Lung (tissue), 11 donors: ENCODE measurements at regions not wholly inside any gene's neighbourhood (a gene's known extent, or its start where the extent isn't known, plus 50 kb on each side); places are given as distances from the start of the nearest gene placed in this dataset.

Source experiments
- ATAC-seq: fragments of 200-7000 bp; cut with Tn5 transposase; one replicate; pipeline ENCODE4 v1.9.1; 2020; ENCODE audit warnings: moderate number of reproducible peaks; ENCODE audit not compliant: insufficient read depth, low FRiP score
- DNase-seq, 3 donors: peaks; one replicate each; pipeline ENCODE4 v3.0.0-alpha.2; 2013 to 2017
- H3K27ac ChIP-seq, 2 donors: one replicate each; pipeline ENCODE4 v1.5.1; 2013; ENCODE audit warnings: mild to moderate bottlenecking in 2 of 2, moderate library complexity in 2 of 2, control low read depth in 1 of 2, inconsistent platforms in 1 of 2, low read depth in 1 of 2, low read length in 1 of 2
- H3K27me3 ChIP-seq, 3 donors: one replicate each; pipeline ENCODE4 v1.5.1; 2013; ENCODE audit warnings: low read length in 2 of 3; ENCODE audit not compliant: control insufficient read depth in 3 of 3, insufficient read depth in 3 of 3
- H3K36me3 ChIP-seq, 4 donors: one replicate each; pipeline ENCODE4 v1.5.1; 2013; ENCODE audit warnings: low read length in 4 of 4, mild to moderate bottlenecking in 1 of 4, moderate library complexity in 1 of 4; ENCODE audit not compliant: control insufficient read depth in 4 of 4, insufficient read depth in 4 of 4
- H3K4me1 ChIP-seq, 5 donors: one replicate each; pipeline ENCODE4 v1.5.1; 2013; ENCODE audit warnings: low read length in 5 of 5, mild to moderate bottlenecking in 2 of 5, moderate library complexity in 1 of 5; ENCODE audit not compliant: control insufficient read depth in 5 of 5, insufficient read depth in 5 of 5
- H3K4me3 ChIP-seq: one replicate; pipeline ENCODE4 v1.5.1; 2013; ENCODE audit warnings: mild to moderate bottlenecking, control low read depth, moderate library complexity
- H3K9ac ChIP-seq, 2 donors: one replicate each; pipeline ENCODE4 v1.5.1; 2013; ENCODE audit warnings: low read length in 2 of 2, control low read depth in 1 of 2; ENCODE audit not compliant: insufficient read depth in 1 of 2
- H3K9me3 ChIP-seq, 4 donors: one replicate each; pipeline ENCODE4 v1.5.1; 2013; ENCODE audit warnings: low read length in 3 of 4, mild to moderate bottlenecking in 1 of 4, moderate library complexity in 1 of 4; ENCODE audit not compliant: control insufficient read depth in 4 of 4, insufficient read depth in 3 of 4
- CTCF ChIP-seq: IDR thresholded peaks from 2 replicates; pipeline ENCODE4 v1.5.1; 2012; ENCODE audit warnings: mild to moderate bottlenecking; ENCODE audit errors: control extremely low read depth, extremely low read depth
- WGBS, 2 donors: extraction: QIAGEN DNeasy Blood & Tissue Kit; methylation state at CpG; one replicate each; pipeline ENCODE4 v1.1.7; 2013; 5-methylcytosine and 5-hydroxymethylcytosine counted together
- donor health status: control.
- donor health status: control.
- donor health status: Bipolar disorder and iron deficiency.
- donor health status: healthy.
- donor health status: DM: yes; HTN: yes; CAD: no.

GRCh38 chr2:75415111-75415626 is 145.6 kb downstream of the EVA1A start:
- DNase-seq (no peak), ATAC-seq (no peak)
- Histone ChIP-seq H3K9ac (no peak overlapping the region), H3K27ac (no peak overlapping the region), H3K4me3 (no peak overlapping the region), H3K36me3 (no peaks in the 10 kb centered on the region), H3K9me3 (no peaks in the 10 kb centered on the region), H3K27me3 (no peaks in the 10 kb centered on the region), H3K4me1 (peaks cover 0 to 19% (median 0%) of the 10 kb centered on the region in 5 donors)
- TF ChIP-seq CTCF: no peak
- WGBS, 2 donors: 64 to 85% methylated on average over 4 of the region's 4 CpGs

- Histone ChIP-seq H3K4me3 (no peak overlapping the region), H3K4me1 (peaks cover 0 to 8% (median 0%) of the 10 kb centered on the region in 5 donors), H3K9me3 (peaks cover 0 to 3% (median 0%) of the 10 kb centered on the region in 4 donors), H3K27ac (no peak overlapping the region), H3K36me3 (no peaks in the 10 kb centered on the region), H3K9ac (no peak overlapping the region), H3K27me3 (no peaks in the 10 kb centered on the region)
- no peak for ATAC-seq
- DNase-seq: no peak
- no peak for TF ChIP-seq CTCF
- 61 to 77% methylated on average over 2 of the region's 2 CpGs for WGBS, 2 donors
These were observed 149.2 kb downstream of the EVA1A start for GRCh38 chr2:75411574-75411973.

GRCh38 chr2:75410702-75411101 is 150.0 kb downstream of the EVA1A start:
- H3K9ac ChIP-seq: no peak overlapping the region
- DNase-seq (no peak), ATAC-seq (no peak)
- no peak for TF ChIP-seq CTCF
- no peak overlapping the region for H3K27ac ChIP-seq
- H3K9me3 ChIP-seq: peaks cover 0 to 3% (median 0%) of the 10 kb centered on the region in 4 donors
- no peaks in the 10 kb centered on the region for H3K27me3 ChIP-seq
- H3K36me3 ChIP-seq: no peaks in the 10 kb centered on the region
- peaks cover 0 to 11% (median 0%) of the 10 kb centered on the region in 5 donors for H3K4me1 ChIP-seq
- H3K4me3 ChIP-seq: no peak overlapping the region

GRCh38 chr2:75408771-75409170 is 152.0 kb downstream of the EVA1A start:
- H3K27ac ChIP-seq: no peak overlapping the region
- no peak for TF ChIP-seq CTCF
- H3K27me3 ChIP-seq: no peaks in the 10 kb centered on the region
- H3K36me3 ChIP-seq: no peaks in the 10 kb centered on the region
- H3K4me3 ChIP-seq: no peak overlapping the region
- peaks cover 0 to 3% (median 0%) of the 10 kb centered on the region in 4 donors for H3K9me3 ChIP-seq
- ATAC-seq (no peak), DNase-seq (no peak)
- H3K4me1 ChIP-seq: peaks cover 0 to 20% (median 3%) of the 10 kb centered on the region in 5 donors
- H3K9ac ChIP-seq: no peak overlapping the region
